ENCODE measurements at regions not wholly inside any gene's neighbourhood (a gene's known extent, or its start where the extent isn't known, plus 50 kb on each side); places are given as distances from the start of the nearest gene placed in this dataset.

- TF ChIP-seq EZH2phosphoT487 (IDR thresholded peaks at IDR 0.05; ENCODE audit: borderline replicate concordance, low read depth, low read length) (no peak), CTCF (conservative IDR thresholded peaks at IDR 0.05; ENCODE audit: low read length) (no peak)
These were observed 347.3 kb upstream of the CDH4 start for GRCh38 chr20:60904730-60905129.

Measured in OCI-LY7 (cell line).